HG02588 (cell line): ENCODE measurements at regions not wholly inside any gene's neighbourhood (a gene's known extent, or its start where the extent isn't known, plus 50 kb on each side); places are given as distances from the start of the nearest gene placed in this dataset.
"Not testable (repeated sequence)": the region's sequence is repeated elsewhere in the genome, so short reads cannot be mapped to it uniquely, and the experiment has no call there.

Experiments used
- ATAC-seq: cut with Tn5 transposase; IDR thresholded peaks from one replicate; pipeline ENCODE4 v1.9.1; 2021; ENCODE audit warnings: mild to moderate bottlenecking, moderate library complexity; ENCODE audit not compliant: unreplicated experiment

GRCh38 chr1:47593013-47593568 is 155.2 kb downstream of the FOXD2 start:
- ATAC-seq = no peak

GRCh38 chr1:47593598-47594285 is 155.9 kb downstream of the FOXD2 start:
- no peak for ATAC-seq

GRCh38 chr1:47594627-47595026 is 156.8 kb downstream of the FOXD2 start:
- ATAC-seq = no peak

GRCh38 chr1:47596328-47596727 is 158.5 kb downstream of the FOXD2 start:
- ATAC-seq = no peak

- ATAC-seq = no peak
Observed at GRCh38 chr1:47598357-47598756, 160.5 kb downstream of the FOXD2 start.

GRCh38 chr1:47599777-47600176 is 161.9 kb downstream of the FOXD2 start:
- ATAC-seq = no peak

- ATAC-seq = not testable (repeated sequence)
Observed at GRCh38 chr1:47602491-47602890, 164.6 kb downstream of the FOXD2 start.

GRCh38 chr1:47604869-47605268 is 167.0 kb downstream of the FOXD2 start:
- not testable (repeated sequence) for ATAC-seq

- no peak for ATAC-seq
Observed at GRCh38 chr1:47608296-47608875, 170.5 kb downstream of the FOXD2 start.

- ATAC-seq = no peak
Observed at GRCh38 chr1:47611992-47612391, 174.1 kb downstream of the FOXD2 start.

- ATAC-seq = no peak
Observed at GRCh38 chr1:47612819-47613218, 175.0 kb downstream of the FOXD2 start.

GRCh38 chr1:47616036-47616435 is 178.2 kb downstream of the FOXD2 start:
- no peak for ATAC-seq

- ATAC-seq = no peak
Observed at GRCh38 chr1:47616906-47617305, 179.1 kb downstream of the FOXD2 start.

GRCh38 chr1:47617381-47618221 is 179.8 kb downstream of the FOXD2 start:
- ATAC-seq = no peak

GRCh38 chr1:47618222-47618720 is 180.4 kb downstream of the FOXD2 start:
- ATAC-seq = no peak

GRCh38 chr1:47618830-47619229 is 181.0 kb downstream of the FOXD2 start:
- ATAC-seq = no peak

- no peak for ATAC-seq
Observed at GRCh38 chr1:47621483-47621882, 183.6 kb downstream of the FOXD2 start.

- no peak for ATAC-seq
Observed at GRCh38 chr1:47621977-47622376, 184.1 kb downstream of the FOXD2 start.

- no peak for ATAC-seq
Observed at GRCh38 chr1:47622776-47623556, 185.1 kb downstream of the FOXD2 start.

- no peak for ATAC-seq
Observed at GRCh38 chr1:47623557-47623940, 185.7 kb downstream of the FOXD2 start.

- no peak for ATAC-seq
Observed at GRCh38 chr1:47624531-47624930, 186.7 kb downstream of the FOXD2 start.
